ENCODE measurements at regions not wholly inside any gene's neighbourhood (a gene's known extent, or its start where the extent isn't known, plus 50 kb on each side); places are given as distances from the start of the nearest gene placed in this dataset.

DNA sequence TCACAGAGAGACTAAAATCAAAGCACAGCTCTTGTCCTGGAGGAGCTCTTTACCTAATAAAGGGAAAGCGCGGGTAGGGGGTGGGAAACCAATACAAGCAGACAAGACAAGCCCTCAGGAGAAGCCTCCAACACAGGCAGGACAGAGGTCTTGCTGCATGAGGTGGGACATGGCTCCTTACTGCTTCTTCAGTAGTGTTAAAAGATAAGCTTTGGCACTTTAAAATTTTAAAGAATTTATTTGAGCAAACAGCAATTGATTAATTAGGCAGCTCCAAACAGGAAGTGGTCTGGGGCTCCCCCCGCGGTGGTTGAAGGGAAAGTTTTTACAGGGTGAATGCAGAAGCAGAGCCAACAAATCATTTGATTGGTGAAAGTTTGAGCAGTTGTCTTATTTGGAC lies 50.3 kb upstream of the MACC1 start:
- intact Hi-C loops (cut with micrococcal nuclease): no loop called here

DNA sequence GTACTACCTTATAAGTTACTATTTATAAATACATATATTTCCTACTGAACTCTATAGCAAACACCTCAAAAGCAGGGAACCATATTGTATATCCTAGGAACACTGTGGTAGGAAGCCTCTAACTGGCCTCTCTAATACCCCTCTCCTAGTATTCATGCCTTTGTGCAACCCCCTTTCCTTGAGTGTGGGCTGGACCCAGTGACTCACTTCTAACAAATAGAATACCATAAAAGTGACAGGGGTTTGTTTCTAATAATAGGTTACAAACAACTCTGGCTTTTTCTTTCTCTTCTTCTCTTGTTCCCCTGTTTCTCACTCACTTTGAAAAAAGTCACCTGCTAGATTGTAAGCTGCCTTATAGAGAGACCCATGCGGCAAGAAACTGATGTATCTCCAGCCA lies 51.6 kb upstream of the MACC1 start:
- intact Hi-C loops (cut with micrococcal nuclease): no loop called here

DNA sequence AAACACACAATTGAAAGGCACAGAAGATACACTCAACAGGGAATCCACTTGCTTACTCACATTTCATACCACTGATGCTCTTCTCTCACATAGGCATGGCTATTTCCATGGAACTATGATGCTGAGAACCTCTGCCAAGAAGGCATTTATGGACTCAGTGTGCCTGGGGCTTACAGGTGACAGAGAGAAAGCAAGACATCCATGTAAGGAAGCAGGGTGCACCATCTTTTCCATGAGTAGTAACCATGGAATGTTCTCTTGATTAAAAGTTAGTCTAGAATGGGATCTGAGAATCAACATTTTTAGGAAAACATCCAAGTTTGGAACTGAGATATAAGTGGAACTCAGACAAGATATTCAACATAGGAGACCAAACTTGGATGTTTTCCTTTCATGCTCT lies 52.5 kb upstream of the MACC1 start:
- intact Hi-C loops (cut with micrococcal nuclease): no loop called here

DNA sequence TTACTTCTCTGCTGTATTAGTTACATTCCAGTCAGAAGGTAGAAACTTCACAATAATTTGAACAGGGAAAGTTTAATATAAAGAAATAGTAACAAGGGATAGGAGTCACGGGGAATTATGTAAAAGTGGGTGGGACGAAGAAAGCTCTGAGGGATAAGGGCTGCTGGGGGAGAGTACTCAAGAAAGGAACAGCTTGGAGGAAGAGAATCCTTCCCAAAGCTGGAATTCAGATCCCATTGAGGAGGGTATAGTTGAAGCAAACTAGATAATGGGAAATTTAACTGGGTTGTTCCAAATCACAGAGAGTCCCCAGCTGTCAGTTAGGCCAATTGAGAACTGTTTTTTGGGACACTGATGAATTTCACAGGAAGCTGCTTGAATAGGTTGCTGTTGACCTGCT lies 53.2 kb upstream of the MACC1 start:
- intact Hi-C loops (cut with micrococcal nuclease): no loop called here

DNA sequence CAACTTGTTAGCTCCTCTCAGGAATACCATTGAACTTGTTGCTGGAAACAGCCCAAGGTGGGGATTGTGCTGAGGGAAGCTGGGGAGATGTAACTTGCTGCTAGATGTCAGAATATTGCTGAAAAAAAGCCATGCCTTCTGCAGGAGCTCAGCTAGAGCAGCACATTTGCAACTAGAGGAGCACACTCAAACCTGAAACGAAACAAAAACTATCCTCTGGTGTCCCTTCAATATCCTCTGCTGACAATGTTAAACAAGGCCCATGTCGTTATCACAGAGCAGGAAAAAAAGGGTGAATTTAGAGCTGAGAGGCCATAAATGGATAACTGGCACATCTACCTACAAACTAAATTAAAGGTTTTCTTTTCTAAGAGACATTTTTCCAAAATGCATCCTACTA lies 53.7 kb upstream of the MACC1 start:
- intact Hi-C loops (cut with micrococcal nuclease): no loop called here

DNA sequence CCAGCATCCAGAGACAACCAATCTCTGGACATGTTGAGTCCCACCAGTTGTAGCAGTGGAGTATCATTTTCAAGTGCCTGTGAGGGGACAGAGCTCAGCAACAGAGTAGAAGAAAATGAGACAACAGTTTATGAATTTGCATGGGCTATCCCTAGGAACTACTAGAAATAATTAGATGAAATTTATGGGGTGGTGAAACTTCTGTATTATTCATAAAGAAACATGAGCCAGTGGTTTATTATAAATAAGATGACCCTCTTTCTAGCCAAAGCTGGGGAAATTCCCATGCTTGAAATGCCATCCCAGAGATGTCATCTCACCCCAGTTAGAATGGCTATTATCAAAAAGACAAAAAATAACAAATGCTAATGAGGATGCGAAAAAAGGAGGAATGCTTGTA lies 55.1 kb upstream of the ITGB8 start:
- intact Hi-C loops (cut with micrococcal nuclease): loop anchor here (2.0 kb wide), 1 partner anchor 55 kb away; the partner anchor contains the start of gene ITGB8

DNA sequence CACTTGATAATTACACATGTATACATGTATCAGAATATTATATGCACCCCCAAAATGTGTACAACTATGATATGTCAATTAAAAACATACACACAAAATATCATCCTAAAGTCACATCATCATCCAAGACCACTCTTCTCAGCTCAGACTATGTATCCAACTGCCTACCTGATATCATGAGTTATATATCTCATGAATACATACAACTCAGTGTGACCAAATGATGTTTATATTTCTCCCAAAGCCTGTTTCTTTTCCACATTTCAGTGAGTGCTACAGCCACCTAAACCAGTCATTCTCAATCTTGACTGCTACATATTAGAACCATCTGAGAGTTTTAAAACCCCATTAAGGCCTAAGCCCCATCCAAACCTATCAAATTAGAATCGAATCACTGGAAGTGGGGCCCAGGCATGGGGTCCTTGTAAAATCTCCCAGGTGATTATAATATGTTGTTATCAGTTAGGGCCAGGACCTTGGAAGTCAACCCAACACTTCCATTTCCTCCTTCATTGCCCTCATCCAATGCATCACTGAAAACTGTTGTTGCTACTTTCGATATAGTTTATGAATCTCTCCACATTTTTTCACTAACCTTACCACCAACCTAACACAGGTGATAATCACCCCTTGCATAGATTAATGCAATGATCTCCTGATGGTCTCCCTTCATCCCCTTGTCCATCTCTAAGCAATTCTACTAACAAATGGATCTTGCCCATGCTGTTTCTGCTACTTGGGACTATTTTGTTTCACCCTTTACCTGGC lies 53.8 kb upstream of the ITGB8 start:
- intact Hi-C loops (cut with micrococcal nuclease): loop anchor here (2.0 kb wide), 1 partner anchor 54 kb away; the partner anchor contains the start of gene ITGB8

DNA sequence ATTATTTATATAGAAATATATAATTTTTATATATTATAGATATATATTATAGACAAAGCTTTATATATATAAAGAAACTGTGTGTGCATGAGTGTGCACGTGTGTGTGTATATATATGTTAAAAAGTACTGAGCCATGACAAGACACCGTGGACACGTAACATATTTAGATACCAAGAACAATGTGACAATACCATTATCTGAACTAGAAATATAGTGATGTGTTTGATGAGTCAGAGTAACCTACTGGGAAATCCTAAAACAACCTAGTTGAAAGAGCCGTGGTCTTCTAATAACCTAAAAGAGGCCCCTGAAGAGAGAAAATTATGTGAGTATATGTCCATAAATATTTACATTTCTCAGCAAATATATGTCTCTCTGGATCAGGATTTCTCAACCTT lies 50.7 kb upstream of the ITGB8 start:
- intact Hi-C loops (cut with micrococcal nuclease): loop anchor here (10.0 kb wide), 1 partner anchor 1075 kb away; no protein-coding TSS in a partner anchor

DNA sequence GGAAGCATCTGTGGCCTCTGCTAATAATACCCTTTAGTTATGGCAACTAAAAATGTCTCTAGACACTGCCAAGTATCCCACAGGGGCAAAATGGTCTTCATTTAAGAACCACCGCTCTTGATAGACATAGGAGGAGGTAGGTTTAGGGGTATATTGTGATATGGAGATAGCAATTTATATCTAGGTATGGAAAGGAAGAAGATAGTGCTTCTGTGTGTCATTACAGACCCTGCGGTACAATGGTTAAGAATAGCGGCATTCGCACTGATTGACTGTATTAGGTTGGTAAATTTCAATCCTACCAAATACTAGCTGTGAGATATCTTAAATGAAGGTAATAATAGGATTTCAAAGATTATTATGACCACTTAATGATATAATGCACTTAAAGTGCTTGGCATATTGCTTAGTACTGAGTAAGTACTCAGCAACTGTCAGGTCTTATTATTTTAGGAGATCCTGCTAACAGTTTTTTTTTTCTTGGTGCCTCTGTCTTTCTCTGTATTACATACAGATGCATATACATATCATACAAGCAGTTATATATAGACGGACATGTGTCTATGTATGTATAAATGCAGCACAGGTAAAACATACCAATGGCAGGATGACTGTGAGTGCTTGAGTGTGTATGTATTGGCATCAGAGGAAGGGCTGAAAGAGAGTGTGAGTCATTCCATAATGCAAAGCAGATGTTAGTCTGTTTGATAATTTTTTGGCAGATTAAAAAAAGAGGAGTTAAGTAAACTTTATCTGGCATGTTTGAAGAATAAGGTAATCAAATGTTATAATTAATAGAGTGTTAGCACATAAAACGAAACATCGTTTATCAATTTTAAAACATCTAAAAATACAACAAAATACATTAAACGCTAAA lies 50.0 kb upstream of the ITGB8 start:
- intact Hi-C loops (cut with micrococcal nuclease): loop anchor here (10.0 kb wide), 1 partner anchor 1074 kb away; no protein-coding TSS in a partner anchor
